GM21619 (cell line): ENCODE measurements at regions not wholly inside any gene's neighbourhood (a gene's known extent, or its start where the extent isn't known, plus 50 kb on each side); places are given as distances from the start of the nearest gene placed in this dataset.

Source experiments
- ATAC-seq: cut with Tn5 transposase; IDR thresholded peaks from one replicate; pipeline ENCODE4 v1.9.1; 2021; ENCODE audit not compliant: unreplicated experiment

GRCh38 chr6:101294051-101294638 is 99.4 kb upstream of the GRIK2 start:
- ATAC-seq: no peak

DNA sequence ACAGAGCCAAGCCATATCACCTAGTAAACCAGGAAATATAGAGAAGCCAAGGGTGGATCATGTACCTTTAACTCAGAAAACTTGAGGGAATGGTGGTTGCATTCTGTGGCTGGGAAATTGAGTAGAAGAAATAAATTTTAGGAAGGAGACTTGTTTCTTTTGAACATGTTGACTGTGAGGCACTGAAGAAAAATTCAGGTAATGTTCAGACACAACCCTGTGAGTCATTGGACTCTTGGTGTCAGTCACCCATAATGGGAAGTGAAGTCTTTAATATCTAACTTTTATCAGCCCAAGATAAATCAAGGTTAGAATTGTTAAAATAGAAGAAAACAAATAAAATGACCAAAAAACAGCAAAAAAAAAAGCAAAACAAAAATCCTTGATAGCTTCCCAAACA is 98.8 kb upstream of the GRIK2 start:
- ATAC-seq: no peak

GRCh38 chr6:101296169-101296960 is 97.1 kb upstream of the GRIK2 start:
- no peak for ATAC-seq

GRCh38 chr6:101302593-101302992 is 90.9 kb upstream of the GRIK2 start:
- ATAC-seq: no peak

GRCh38 chr6:101303495-101303894 is 90.0 kb upstream of the GRIK2 start:
- no peak for ATAC-seq

- no peak for ATAC-seq
These were observed 80.9 kb upstream of the GRIK2 start for GRCh38 chr6:101312652-101313051.

DNA sequence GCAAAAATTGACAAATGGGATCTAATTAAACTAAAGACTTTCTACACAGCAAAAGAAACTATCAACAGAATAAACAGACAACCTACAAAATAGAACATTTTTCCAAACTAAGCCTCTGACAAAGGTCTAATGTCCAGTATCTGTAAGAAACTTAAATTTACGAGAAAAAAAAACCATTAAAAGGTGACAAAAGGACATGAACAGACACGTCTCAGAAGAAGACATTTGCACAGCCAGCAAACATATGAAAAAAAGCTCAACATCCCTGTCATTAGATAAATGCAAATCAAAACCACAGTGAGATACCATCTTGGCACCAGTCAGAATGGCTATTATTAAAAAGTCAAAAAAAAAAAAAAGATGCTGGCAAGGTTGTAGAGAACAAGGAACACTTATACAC is 70.6 kb upstream of the GRIK2 start:
- ATAC-seq: no peak

GRCh38 chr6:101326411-101326810 is 67.1 kb upstream of the GRIK2 start:
- ATAC-seq: no peak

- no peak for ATAC-seq
These were observed 51.6 kb upstream of the GRIK2 start for GRCh38 chr6:101341926-101342325.
